ENCODE measurements at regions not wholly inside any gene's neighbourhood (a gene's known extent, or its start where the extent isn't known, plus 50 kb on each side); places are given as distances from the start of the nearest gene placed in this dataset.

- TF ChIP-seq CREB1 (CRISPR knock-in tag; IDR thresholded peaks at IDR 0.05; ENCODE audit: low read depth) (no peak), CTCF (conservative IDR thresholded peaks at IDR 0.05; ENCODE audit: low read depth in 2 of 2) (no peak), REST (IDR thresholded peaks at IDR 0.05; ENCODE audit: unreplicated experiment) (no peak), ETS1 (IDR thresholded peaks at IDR 0.05) (no peak)
Observed at GRCh38 chr3:184491867-184492615, 69.5 kb upstream of the EPHB3 start.

All from GM23338 (cell line).